Kidney tubule cell (primary cell): ENCODE measurements at regions not wholly inside any gene's neighbourhood (a gene's known extent, or its start where the extent isn't known, plus 50 kb on each side); places are given as distances from the start of the nearest gene placed in this dataset.
A peak's percentile ranks its signal among the peaks of the same experiment; 100 is the strongest.
"Not testable (repeated sequence)": the region's sequence is repeated elsewhere in the genome, so short reads cannot be mapped to it uniquely, and the experiment has no call there.

Experiments
- DNase-seq: peaks from one replicate; pipeline ENCODE4 v3.0.0-alpha.2; 2018; ENCODE audit warnings: low spot score

- no peak for DNase-seq
Measured at GRCh38 chr14:44785096-44785495, 176.7 kb downstream of the KLHL28 start.

- no peak for DNase-seq
Measured at GRCh38 chr14:44783901-44784300, 177.8 kb downstream of the KLHL28 start.

DNA sequence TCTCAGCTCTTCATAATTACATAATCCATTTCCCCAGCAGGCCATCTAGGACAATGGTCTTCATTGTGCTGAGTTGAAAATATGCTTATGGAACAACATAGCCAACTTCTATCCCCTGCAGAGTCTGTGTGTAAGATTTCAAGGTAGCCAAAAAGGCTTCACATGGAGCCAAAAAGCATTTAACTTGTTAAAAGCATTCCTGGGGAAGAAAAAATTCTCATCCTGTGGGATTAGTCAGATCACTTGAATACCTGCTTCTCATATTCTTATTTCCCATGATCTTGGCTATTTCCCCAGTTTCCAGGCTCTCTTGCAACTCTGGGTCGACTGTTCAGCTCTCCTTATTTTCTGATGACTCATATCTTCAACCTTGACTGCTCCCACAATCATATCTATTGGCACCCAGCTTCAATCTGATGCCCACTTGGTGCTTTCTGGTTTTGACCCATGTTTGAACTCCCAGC lies 178.9 kb downstream of the KLHL28 start:
- DNase-seq, result peak; percentile 41

- no peak for DNase-seq
Measured at GRCh38 chr14:44780989-44781388, 180.8 kb downstream of the KLHL28 start.

DNA sequence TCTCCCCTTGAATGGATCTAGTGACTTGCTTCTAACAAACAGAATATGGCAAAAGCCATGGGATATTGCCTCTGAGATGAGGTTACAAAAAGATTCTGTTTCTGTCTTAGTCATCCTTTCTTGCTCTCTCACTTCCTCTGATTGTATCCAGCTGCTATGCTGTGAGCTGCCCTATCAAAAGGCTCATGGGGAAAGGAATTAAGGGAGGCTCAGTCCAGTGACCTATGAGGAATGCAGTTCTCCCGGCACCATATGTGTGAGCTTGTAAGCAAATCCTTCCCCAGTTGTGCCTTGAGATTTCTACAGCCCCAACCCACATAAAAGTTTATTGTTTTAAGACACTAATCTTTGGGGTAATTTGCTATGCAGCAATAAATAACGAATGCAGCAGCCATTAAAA lies 183.1 kb downstream of the KLHL28 start:
- DNase-seq, result peak; percentile 61

DNA sequence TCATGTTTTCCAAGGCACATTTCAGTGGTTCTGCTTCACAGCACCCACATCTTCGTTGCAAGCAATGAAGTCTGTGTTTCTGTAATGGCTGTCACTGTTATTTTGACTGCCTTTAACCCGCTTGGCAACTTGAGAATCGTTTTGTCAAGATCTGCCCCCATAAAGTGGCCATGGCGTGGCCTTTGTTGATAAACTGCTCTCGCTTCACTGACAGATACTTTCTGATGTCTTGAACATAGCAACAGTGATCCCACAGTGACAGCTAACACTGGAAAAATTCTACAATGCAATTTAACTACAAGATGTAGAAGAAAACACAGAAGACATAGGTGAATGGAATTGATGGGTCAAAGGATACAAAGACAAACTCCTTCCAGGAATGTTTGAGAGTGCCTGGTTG lies 184.2 kb downstream of the KLHL28 start:
- DNase-seq, result no peak

- no peak for DNase-seq
Measured at GRCh38 chr14:44775248-44775647, 186.5 kb downstream of the KLHL28 start.

GRCh38 chr14:44774396-44774795 lies 187.4 kb downstream of the KLHL28 start:
- DNase-seq, result no peak

- DNase-seq, result no peak
Measured at GRCh38 chr14:44771496-44771895, 190.3 kb downstream of the KLHL28 start.

DNA sequence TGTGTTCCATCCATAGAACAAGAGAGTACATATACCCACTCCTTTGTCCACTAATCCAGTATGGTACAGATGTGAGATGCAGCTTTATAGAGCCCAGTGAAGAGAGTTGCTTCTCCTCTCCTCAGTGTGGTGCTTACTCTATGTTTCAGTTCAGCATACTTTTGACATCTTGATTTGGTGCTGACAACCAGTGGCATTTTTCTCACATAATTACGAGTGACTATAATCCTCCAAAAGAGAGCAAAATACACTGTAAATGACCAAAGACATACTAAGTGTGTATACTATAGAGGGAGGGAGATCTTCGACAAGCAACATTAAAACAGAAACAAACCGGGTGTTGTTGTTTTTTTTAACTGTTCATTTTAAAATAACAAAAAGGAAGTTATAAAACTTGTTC lies 191.5 kb downstream of the KLHL28 start:
- DNase-seq, result no peak

DNA sequence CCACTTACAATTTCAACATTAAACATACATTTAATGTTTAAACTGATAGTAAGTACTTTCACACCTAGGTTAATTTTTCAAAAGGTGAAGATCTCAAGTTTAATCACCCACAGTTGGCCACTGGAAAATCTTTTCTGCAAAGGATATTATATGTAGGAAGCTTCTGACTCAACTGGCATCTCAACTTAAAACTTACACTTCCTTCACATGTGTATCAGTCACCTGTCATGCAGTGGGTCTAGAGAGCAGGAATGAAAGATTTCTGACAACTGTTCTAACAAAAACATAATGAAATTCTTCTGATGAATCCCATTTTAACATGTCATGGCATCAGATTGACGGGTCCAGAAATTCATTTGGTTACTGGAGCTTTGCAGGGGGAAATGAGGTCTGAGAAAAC lies 192.8 kb downstream of the KLHL28 start:
- no peak for DNase-seq

- DNase-seq, result no peak
Measured at GRCh38 chr14:44767646-44768173, 194.0 kb downstream of the KLHL28 start.

- DNase-seq, result no peak
Measured at GRCh38 chr14:44766285-44766684, 195.5 kb downstream of the KLHL28 start.

GRCh38 chr14:44763356-44763755 lies 198.4 kb downstream of the KLHL28 start:
- DNase-seq, result no peak

DNA sequence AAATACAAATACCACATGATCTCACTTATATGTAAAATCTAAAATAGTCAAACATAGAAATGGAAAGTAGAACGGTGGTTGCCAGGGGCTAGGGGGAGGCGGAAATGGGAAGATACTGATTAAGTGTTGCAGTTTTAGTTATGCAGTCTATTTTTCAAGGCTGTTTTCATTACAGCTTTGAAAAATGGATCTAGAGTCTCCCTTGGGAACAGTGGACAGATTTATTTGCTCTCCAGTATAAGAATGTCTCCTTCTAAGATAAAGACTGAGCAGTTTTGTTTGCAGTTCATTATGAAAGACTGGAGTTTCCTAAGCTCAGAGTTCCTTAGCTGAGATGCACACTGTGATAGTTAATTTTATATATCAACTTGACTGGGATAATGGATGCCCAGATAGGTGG lies 202.5 kb downstream of the KLHL28 start:
- no peak for DNase-seq

DNA sequence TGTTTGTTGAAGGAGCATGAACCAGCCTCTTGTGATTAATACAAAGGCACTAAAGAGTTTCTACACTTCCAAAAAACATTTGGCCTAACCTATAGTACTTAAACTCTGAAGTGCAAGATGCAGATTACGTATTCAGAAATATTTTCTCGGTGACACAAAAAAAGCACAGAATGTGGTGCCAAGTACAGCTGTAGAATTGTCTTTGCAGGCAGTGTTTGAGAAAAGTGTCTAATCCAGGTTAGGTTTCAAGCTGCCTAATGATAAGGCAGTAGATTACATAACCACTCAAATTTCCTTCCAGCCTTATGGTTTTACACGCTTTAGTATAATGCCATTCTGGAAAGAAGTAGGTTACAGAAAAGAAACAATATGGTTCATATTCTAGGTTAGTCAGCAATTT lies 205.2 kb downstream of the KLHL28 start:
- no peak for DNase-seq

DNA sequence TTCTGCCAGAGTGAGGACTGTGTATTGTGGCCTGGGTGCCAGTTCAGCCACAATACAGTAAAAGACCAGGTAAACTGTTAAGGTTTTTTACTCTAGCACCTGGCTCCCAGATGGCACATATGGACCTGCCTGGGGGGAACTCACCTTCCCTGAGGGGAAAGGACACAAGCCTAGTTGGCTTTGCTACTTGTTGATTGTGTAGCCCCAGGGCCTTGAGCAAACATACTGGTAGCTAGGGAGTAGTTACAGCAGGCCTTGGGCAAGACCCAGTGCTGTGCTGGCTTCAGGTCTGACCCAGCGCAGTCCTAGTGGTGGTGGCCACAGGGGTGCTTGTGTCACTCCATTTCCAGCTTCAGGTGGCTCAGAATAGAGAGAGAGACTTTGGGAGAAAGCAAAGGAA lies 216.4 kb downstream of the KLHL28 start:
- no peak for DNase-seq

- DNase-seq, result no peak
Measured at GRCh38 chr14:44742202-44742601, 219.5 kb downstream of the KLHL28 start.

GRCh38 chr14:44741431-44741830 lies 220.3 kb downstream of the KLHL28 start:
- no peak for DNase-seq

DNA sequence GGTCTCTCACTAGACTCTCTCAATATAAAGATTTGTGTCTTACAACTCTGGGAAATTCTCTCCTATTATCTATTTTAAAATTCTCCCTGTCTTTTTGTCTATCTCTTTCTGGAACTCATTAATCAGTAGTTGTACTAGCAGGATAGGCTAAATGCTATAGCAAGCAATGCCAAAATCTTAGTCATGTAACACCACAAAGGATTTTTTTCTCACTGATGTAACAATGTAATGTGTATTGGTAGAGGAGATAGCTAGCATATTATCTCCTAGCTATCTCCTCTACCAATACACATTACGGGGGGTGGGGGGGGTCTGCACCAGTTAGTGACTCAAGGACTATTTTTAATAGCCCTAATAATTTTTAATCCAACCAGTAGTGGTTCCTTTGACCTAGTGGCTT lies 225.4 kb downstream of the KLHL28 start:
- no peak for DNase-seq

DNA sequence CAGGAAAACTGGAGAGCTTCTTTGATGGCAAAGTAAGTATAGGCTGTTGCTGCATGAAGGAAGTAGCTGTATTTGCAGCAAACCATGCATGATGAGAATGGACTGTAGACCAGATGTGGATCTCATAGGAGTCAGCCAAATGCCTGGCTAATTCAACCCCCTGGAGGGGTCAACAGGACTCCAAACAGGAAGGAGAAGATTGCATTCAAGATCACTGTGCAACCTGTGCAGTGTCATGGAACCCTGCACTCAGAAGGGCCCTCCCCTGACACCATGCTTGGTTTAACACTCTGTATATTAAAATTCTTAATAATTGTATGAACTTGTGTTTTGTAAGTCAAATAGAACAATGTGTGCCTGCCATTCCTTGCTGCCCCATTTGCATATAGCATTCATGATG lies 225.1 kb upstream of the FSCB start:
- no peak for DNase-seq

- no peak for DNase-seq
Measured at GRCh38 chr14:44730860-44731259, 223.8 kb upstream of the FSCB start.

DNA sequence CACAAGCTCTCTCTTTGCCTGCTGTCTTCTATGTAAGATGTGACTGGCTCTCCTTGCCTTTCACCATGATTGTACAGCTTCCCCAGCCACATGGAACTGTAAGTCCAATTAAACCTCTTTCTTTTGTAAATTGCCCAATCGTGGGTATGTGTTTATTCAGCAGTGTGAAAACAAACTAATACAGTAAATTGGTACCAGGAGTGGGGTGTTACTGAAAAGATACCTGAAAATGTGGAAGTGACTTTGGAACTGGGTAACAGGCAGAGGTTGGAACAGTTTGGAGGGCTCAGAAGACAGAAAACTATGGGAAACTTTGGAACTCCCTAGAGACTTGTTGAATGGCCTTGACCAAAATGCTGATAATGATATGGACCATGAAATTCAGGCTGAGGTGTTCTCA lies 214.3 kb upstream of the FSCB start:
- not testable (repeated sequence) for DNase-seq

DNA sequence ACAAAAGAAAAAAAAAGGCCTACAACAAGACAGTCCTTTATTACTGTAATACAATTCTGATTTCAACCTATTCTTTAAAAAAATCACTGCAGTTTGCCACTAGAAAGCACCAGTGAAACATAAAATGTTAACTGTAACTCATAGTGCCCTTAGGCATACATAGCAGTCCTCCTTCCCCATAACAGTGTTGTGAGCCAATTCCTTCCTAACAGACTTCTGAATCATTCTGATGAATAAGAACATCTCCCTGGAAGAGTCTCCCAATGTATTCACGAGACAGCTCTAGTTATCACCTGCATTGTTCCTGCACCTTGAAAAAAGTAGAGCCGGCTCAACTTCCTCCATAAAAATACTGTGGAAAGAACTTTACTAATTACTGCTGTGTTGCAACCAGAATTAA lies 213.6 kb upstream of the FSCB start:
- no peak for DNase-seq
